HUDEP-2 (cell line): ENCODE measurements at regions not wholly inside any gene's neighbourhood (a gene's known extent, or its start where the extent isn't known, plus 50 kb on each side); places are given as distances from the start of the nearest gene placed in this dataset.
"Not testable (repeated sequence)": the region's sequence is repeated elsewhere in the genome, so short reads cannot be mapped to it uniquely, and the experiment has no call there.

Source experiments
- DNase-seq, 76 experiments: peaks; one replicate each; lab custom pipeline; 2025; ENCODE audit not compliant: unreplicated experiment in 76 of 76; lab: John Stamatoyannopoulos, UW

DNA sequence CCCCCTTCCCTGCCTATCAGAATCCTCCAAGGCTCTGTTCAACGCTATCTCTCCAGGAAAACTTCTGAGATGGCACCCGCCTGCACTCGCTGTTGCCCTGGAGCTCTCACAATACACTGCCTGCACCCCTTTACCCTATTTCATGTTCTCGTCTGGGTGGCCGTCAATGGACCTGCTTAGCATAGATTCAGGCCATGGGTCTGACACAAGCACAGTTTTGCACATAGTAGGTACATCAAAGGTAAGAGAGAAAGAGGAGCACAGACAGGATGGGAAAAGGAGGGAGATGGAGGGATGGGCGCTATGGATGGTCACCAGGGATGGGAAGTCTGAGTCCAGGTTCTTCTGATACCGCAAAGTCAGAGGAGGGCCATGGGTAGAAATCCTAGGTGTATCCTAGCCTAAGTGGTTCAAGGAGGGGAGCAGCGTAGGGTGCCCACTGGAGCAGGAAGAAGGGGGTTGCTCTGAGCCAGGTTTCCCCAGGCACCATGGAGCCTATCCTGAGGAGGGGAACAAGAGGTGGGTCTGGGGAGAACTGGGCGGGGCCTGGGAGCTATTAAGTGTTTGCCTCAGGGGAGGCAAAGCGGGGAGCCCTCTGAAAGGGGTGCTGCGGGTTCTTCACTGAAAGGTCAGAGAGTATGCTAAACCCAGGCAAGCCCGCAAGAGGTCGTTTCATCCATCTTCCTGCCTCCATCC is 89.3 kb downstream of the MRPL14 start:
- no peak for DNase-seq

DNA sequence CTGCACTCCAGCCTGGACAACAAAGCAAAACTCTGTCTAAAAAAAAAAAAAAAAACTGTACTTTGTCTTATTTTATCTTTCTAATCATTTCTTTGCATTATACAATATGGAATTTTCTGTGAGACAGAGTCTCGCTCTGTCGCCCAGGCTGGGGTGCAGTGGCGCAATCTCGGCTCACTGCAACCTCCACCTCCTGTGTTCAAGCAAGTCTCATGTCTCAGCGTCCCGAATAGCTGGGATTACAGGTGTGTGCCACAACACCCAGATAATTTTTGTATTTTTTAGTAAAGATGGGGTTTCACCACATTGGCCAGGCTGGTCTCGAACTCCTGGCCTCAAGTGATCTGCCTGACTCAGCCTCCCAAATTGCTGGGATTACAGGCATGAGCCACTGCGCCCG is 90.0 kb downstream of the MRPL14 start:
- DNase-seq = not testable (repeated sequence)

DNA sequence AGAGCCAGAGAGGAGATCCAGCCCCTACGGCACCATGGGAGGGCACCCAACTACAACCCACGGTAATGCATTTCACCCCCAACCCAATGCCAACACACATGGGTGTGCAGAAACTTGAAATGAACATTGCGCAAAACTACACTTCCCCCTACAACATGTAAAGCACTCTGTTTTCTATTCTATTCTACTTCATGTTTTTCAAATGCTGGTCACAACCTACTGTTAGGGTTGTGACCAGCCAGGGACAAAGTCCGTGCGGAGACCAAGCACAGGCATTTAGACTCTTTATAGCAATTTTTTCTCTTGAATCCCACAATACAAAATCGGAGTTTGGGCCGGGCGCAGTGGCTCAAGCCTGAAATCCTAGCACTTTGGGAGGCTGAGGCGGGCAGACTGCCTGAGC is 90.6 kb downstream of the MRPL14 start:
- DNase-seq = no peak

DNA sequence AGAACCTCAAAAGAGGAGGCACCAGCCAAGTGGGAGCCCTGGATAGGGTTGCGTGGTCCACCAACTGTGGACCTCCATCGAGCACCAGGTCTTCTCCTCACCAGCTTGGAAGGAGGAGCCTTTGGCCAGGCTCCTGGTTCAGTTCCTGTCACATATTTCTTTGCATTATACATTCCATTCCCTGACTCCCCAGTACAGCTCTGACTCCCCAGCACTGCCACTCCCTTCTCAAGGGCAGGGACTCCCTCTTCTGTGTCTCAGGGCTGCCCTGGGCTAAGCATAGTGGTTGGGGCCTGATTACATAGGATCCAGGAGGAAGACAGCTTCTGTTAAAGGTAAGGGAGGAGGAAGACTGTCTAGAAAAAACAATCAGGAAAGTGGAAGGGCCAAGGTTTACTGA is 91.1 kb downstream of the MRPL14 start:
- no peak for DNase-seq

DNA sequence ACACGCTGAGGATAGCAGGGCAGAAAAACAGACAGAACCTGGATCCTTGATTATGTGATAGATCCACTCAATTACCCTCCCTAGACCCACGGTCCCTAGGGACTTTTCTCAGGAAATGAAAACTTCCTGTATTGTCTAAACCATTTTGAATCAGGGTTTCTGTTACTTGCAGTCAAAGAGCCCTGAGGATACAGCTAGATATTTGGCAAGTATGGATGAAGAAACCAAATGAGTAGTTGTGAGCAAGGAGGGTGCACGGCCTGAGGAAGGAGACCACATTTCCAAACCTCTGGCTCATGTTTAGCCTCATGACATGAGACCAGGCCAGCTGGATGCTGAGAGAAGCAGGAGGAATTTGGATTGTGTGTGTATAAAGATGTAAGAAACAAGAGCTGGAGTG is 91.6 kb downstream of the MRPL14 start:
- DNase-seq = no peak

DNA sequence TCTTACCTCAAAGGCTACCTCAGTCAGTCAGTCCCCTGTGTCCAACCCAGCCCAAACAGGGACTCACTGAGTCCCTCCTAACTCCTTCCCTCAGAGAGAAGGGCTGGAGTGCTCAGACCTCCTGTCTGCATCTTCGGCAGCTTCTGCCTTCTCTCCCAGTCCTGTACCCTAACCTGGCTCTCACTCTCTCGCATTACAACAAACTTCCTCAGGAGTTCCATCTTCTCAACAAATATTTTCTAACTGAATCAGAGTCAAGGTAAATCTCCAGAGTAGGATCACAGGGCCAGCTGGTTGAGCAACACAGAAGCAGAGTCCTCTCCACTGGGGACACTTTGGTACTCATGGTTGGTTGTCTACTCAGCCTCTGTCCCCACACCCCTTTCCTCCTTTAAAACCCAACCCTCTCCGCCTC is 92.3 kb downstream of the MRPL14 start:
- DNase-seq = no peak

DNA sequence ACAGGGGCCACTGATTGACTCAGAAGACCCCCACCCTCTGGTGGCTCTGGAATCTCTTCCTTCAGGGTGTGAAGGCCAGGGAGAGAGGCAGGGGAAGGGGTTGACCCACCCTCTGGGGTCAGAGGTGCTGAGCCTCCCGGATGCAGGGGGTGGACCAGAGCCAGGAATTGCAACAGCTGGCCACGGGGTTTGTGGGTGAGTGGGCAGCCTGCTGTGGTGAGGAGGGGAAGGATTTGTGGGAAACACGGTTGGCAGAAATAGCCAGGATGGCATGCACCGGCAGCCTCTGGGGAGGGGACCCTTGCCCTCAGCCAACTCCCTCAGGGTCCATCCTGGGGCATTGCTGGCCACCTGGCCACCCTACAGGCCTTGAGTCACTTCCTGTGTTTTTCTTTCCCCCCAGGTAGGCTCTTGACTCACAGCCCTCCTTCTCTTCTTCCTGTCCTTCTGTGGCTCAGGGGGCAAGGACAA is 92.8 kb downstream of the MRPL14 start:
- DNase-seq = no peak

DNA sequence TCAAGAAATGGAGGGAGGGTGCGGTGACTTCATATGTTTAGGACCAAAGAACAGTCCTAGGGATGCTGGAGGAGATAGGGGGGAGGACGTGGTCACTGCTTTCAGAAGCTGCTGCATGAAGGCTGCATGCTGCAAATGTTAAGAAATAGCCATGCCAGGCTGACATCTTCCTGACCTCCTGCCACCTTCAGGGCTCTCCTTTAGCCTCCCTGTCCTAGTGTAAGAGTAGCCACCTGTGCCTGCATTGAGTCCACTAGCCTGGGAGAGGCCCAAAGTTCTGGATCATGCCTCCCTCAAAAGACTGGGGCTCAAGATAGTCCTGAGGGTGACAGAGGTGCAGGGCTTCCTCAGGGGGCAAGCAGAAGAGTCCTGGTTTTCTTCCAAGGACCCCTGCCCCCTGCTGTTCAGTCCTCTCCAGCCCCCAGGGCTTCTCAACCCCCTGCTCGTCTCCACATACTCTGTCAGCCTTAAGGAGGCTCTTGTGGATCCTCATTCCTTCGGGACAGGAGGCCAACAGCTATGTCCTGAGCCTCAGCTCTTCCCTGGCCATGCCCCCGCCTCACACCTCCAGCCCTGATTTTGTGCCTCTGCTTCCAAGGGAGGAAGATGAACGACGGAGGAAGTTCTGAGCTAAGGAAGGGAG is 96.3 kb downstream of the MRPL14 start:
- DNase-seq = no peak

DNA sequence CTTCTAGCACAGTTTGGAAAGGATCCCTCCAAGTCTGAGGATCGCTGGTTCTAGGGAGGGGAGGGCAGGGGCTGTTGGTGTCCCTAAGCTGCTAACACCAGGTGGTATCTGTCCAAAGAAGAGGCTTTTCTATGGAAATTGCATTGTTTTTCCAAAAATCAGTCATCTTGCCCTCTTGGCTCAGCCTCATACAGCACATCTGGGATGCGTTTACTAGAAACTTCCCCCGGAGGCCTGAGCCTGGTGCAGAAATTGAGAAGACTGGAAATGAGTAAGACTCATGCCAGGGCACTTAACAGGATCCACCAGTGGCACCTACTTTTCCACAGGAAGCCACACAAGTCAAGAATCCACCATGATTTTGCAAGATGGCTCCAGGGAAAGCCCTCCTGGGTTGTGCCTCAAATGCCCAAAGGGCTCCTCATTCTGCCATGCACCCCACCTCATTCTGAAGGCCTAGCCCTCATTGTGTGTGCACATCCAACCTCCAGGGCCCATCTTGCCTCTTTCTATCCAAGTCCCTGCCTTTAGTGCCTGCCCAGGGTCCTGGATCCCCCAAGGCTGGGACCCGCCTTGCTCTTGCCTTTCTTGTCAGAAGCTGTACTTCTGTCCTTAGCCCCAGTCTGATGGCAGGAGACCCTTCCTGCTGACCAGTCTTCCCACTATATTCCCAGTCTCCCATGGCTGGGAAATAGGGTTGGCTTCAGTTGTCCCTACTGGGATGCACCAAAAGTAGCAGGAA is 97.6 kb downstream of the MRPL14 start:
- DNase-seq = no peak

DNA sequence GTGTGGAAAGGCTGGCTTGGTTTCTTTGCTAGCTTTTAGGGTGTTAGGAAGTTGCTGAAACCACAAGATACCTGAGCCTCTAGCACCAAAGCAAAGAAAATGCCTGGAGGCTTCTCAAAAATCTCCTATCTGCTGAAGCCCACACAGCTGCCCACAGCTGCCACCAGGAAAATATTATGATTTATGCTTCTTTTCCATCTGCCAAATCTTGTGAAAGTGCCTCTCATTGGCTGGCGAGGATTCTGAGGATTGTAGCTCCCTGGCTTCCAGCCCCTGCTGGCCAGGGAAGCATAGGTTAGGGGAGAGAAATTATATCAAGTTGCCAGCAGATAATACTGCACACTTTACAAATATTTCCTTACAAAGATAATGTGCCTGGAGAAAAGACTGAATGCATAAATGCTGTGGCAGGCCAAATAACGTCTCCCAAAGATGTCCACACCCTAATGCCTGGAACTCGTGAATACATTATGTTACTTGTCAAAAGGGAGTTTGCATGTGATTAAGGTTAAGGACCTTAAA is 98.4 kb downstream of the MRPL14 start:
- no peak for DNase-seq

DNA sequence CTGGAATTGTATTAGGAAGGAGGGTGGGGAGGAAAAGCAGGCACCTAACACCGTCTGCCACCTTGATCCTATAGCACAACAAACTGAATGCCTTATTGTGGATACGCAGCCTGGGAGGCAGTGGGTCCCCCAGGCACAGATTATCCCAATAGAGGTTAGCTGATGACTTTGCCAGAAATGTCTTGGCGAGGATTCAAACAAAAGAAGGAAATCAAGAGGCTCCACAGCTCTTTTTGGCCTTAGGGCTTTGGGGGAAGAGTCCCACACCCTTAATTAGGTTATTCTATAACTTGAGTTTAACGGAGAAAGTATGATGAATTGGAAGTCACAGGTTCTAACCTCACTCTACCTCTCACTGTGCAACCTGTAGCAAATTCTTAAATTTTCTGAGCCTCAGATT is 102.0 kb downstream of the MRPL14 start:
- DNase-seq = no peak

DNA sequence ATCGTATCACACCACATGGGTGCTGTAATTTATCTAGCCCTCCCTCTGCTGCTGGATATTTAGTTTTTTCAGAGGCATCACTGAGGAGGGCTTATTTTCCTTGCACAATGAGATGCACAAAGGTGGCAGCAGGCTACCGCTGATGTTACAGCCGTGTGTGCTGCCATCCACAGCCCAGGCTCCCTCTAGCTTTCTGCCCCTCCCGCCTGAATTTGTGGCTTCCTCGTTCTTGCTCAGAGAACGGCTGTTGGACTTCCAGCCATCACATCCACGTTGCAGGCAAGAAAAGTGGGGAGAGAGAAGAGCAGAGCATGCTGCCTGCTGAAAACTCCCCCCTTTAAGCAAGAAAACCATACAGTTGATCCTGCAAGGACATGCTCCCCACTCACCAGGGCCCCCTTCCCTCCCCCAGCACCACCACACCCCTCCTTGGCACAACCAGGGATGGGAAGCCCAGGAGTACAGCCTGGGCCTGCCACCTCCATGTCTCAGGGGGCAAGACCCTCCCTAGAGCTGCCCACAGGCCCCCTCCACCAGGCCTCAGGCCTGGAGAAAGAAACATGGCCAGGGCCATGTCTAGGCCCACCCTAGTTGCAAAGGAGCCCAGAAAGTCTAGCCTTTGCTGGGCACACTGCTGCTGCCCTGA is 102.6 kb downstream of the MRPL14 start:
- peak in 6 of 76 experiments; percentile 10 to 29 (median 19) for DNase-seq

DNA sequence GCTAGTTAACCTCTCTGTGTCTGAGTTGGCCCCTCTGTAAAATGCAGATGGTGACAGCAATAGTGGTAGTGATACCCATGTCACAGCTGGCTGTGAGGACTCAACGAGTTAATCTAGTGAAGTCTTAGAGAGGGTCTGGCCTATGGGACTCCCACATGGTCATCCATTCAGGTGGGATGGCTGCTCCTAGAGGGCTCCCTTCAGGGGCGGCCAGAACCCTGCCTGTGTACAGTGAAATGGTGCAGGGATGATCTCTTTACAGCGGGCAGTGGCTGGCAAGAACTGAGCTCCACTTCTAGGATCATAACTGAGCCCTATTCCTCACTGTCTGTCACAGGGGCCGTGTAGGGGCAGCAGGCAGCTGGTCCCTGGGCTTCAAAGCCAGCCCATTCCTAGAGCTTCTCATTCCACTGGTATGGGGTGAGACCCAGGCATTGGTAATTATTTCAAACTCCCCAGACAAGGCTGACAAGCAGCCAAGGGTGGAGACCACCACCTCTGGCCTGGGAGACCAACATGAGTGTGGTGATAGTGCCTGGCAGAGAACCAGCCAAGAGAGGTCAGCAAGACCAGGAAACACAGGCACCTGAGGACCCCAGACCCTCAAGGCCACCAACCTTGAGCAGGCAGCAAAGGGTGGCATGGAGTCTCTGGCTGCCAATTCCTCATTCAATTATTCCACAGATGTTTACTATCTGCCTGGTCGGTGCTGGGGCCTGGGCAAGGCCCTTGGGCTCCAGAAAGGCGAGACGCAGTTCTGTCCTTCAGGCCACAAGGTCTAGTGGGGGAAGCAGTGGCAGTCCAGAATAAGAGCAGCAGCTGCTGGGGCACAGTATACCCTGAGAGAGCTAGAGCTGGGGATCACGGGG is 103.4 kb downstream of the MRPL14 start:
- DNase-seq = no peak

DNA sequence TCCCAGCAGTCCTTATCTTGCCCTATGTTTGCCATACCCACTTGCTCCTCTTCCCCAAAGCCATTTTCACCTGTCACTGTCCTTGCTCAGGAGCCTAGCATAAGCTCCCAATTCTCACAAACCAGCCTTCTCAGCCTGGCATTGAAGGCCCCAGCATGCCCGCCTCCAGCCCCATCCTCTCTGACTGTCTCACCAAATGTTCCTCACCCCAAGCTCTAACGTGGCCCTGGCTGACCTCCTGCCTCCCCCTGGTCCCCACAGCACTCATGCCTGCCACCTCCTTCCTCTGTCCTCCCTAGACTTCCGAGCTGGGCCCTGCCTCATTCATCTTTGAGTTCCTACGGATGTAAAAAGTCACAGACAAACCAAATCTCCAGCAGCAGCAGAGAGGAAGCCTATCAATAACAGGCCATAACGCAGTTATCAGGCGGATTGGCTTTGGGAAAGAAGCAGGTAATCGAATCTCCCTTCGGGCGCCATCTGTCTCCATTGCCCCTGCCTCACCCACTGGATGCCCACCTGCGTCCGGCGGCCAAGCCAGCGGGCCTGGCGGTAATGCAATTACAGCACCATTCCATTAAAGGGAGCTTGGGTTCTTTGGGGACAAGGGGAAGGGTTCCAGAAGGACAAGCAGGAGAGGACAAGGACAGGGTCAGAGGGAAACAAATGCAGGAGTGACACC is 104.4 kb downstream of the MRPL14 start:
- no peak for DNase-seq

DNA sequence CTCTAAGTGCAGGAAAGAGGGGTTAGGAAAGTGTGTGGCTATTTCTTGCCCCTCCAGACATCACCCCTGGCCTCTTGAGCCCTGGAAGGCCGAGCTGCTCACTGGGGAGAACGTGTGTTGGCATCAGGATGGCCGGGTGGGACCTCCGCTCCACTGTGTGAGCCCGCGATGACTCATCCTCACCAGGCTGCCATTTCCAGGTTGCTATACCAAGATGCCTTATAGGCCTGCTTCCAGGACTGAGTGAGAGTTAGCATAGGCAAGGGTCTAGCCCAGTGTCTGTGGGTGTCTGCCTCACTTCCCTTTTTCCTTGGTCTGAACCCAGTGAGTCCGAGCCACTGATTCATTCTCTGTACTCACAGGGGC is 105.0 kb downstream of the MRPL14 start:
- no peak for DNase-seq

DNA sequence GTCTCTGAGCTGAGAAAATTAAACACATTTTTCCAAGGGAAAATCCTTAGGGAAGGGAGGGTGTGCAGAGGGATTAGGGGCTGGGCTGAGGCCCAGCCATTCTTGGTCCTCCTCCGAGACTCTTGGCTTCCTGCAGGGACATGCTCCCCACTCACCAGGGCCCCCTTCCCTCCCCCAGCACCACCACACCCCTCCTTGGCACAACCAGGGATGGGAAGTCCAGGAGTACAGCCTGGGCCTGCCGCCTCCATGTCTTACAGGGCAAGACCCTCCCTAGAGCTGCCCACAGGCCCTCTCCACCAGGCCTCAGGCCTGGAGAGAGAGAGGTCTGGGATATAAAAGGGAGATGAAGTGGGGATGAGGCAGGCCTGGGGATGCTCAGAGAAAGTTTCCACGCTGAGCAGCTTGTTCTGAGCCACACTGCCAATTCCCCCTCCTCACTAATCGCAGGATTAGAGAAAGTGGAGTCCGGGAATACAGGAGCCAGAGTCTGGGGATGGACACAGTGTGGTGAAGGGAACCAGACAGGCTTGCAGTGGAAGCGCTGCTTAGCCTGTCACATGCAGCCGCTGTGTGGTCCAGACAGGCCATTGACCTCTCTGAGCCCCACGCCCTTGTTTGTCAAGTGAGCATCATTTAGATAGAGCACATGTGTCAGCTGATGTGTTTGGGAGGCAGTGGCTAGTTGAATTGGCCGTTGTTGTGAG is 105.5 kb downstream of the MRPL14 start:
- no peak for DNase-seq

DNA sequence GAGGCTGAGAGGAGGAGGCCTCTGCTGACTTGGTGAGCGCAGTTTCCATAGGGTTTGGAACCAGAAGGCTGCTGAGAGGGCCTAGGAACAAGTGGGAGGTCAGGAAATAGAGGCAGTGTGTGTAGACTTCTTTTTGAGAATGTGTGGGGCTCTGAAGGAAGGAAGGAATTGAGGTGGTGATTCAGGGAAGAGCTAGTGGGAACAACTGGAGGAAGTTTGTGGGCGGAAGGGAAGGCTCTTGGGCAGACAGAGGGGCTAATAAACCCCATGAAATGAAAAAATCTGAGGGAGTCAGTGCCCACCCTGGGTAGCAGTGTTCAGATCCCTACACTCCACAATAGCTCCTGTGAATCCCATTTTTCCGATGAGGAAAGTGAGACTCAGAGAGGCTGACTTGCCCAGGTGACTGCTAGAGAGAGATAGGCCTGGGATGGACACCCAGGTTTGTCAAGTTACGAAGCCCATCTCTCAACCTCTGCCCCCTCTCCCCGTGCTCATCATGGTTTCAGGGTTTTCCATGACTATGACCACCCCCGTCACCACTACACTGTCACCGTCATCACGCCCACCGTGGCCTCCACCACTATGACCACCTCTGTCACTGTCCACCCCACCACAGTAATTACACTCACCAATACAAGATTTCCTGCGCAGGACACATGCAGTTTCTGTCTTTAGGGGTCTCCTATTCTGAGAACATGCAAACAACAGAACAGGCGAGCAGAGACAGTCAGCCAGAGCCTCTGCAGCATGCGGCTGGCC is 106.4 kb downstream of the MRPL14 start:
- no peak for DNase-seq

DNA sequence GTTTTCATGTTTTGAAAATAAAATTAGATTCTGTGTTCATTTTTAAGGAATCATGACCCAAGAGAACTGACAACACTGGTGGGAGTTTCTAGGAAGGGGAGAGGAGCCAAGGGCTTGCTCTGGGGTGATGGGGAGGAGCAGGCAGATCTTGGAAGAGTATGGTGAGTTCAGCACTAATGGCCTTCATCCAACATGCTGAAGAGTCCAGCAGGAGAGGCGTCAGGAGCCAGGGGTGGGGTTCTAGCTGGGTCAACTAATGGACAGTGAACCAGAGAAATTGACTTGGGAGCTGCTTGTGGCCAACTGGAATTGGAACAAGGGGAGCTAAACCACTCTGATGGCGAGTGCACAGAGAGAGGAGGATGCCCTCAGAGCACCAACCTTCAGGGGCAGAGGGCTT is 107.1 kb downstream of the MRPL14 start:
- DNase-seq = no peak
